Ureter (tissue), 1 donor: ENCODE measurements at regions not wholly inside any gene's neighbourhood (a gene's known extent, or its start where the extent isn't known, plus 50 kb on each side); places are given as distances from the start of the nearest gene placed in this dataset.

ENCODE experiments used
- DNase-seq: peaks from one replicate; pipeline ENCODE4 v3.0.0-alpha.2; 2020; ENCODE audit warnings: low spot score
- donor health status: DM: yes; HTN: yes; CAD: no.

DNA sequence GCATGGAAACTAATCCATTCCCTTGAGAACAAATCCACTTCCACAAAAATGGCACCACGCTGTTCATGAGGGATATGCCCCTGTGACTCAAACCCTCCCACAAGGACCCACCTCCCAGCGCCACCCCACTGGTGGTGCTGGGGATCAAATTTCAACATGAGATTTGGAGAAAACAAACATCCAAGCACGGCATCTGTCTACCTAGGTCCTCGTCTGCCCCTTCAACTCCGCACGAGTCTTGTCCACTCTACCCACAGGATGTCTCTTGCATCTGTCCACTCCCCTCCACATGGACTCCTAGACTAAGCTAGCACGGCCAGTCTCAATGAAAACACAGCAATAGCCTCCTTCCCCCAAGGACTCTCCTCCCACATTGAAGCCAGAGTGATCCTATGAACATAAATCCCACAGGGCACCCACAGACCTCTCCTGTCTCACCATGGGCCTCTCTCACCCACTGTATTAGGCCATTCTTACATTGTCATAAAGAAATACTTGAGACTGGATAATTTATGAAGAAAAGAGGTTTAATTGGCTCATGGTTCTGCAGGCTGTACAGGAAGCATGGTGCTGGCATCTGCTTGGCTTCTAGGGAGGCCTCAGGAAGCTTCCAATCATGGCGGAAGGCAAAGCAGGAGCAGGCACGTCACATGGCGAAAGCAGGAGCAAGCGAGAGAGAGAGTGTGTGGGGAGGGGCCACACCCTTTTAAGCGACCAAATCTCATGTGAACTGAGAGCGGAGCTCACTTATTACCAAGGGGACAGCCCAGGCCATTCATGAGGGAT, 101.4 kb downstream of the TOMM20 start:
- DNase-seq = no peak

DNA sequence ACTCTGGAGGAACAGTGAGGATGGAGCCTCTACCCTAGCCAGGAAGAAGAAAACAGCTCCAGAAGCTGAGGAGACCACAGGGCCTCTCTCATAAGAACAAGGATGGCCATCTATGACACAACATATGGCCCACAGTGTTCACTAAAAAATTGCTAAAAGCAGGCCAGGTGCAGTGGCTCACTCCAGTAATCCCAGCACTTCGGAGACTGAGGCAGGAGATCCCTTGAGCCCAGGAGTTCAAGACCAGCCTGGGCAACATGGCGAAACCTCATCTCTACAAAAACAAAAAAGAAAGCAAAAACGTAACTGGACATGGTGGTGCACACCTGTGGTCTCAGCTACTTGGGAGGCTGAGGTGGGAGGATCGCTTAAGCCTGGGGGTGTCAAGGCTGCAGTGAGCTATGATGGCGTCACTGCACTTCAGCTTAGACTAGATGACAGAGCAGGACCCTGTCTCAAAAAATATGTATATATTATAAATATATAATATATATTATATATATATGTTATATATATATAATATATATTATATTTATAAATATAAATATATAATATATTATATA, 103.1 kb downstream of the TOMM20 start:
- DNase-seq = no peak

DNA sequence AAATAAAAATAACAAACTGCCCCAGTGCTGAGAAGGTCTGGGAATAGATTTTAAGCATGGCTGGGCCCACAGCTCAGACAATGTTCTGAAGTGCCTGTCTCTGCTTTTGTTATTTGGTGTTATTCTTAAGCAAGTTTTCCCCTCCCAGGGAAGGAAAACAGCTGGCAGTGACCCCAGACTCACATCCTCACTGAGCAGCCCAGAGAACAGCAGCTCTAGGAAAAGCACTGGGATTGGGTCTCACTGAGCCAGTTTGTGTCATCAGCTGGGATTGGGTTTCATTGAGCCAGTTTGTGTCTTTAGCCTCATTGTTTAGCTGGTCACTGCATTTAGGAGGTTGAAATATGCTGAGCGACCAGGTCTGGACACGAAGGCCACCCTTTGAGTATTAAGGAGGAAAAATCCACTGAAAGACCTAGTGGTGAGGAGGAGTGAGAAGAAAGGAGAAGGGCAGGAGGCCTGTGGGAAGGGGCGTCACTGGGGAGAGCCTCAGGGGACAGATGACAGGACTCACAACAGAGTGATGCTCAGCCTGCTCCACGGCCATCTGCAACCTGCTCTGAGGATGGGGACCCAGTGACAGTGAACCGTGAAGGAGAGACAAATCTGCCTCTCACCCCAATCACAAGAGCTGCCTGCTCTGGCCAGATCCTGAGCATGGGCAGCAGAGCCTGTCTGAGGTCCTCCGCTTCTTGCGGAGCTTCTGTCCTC, 103.8 kb downstream of the TOMM20 start:
- no peak for DNase-seq

DNA sequence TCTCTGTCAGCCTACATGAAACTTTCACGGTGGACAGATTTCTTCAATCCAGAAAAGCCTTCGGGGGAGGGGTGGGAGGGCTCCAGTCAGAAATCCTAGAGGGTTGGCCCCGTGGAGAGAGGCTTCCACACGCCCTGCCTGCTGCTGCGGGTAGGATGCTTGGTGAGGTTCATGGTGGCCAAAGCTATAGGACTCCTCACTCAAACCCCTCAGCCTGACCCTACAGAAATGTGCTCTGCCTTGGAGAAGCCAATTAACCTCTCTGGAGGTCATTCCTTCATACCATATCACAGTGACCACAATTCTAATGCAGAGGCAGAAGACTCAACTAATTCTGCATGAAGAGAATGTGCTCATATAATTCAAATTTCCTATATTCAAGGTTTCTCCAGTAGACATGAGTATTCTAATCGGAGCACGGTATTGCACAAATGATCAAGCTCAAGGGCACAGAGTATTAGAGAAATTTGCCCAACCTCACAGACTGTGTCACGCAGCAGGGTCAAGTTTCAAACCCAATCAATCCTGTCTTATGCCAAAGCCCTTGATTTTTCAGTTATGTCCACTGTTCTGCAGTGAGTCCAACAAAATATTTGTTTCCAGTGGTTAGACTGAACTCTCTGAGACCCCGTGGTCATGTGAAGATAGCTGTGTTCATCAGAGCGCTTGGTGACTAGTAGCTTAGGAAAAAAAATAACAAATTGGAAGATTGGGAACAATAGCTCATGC, 104.8 kb downstream of the TOMM20 start:
- DNase-seq = no peak

DNA sequence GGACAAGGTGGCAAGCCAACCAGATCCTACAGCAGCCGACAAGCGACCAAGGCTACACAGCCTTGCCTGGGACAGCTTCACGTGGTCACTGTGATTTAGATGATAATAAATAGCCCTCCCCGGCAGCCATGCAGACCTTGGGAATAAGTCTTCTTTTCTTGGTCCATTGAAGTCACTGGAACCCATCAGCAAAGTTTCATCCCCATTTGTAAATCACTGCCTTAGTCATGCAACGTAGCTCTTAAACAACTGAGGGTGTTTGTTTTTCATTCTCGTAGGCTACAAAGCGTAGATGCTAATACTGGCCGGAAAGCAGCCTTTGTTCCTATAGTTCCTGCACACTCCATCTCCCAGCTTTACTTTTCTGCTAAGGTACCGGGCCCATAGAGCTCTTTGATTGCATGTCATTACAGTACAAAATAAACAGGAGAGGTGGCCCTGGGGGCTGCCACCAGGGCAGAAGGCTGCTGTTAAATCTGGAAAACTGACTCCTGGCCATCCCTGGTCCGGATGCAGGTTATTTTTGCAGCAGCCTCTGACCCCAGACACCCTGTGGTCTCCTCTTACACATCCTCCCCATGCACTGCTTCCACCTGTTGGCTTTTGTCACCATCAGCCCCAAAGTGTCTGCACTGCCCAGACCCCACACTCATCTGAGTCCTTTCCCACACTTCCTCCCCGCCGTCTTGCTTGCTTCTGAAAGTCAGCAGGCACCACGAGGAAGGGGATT, 105.5 kb downstream of the TOMM20 start:
- no peak for DNase-seq

DNA sequence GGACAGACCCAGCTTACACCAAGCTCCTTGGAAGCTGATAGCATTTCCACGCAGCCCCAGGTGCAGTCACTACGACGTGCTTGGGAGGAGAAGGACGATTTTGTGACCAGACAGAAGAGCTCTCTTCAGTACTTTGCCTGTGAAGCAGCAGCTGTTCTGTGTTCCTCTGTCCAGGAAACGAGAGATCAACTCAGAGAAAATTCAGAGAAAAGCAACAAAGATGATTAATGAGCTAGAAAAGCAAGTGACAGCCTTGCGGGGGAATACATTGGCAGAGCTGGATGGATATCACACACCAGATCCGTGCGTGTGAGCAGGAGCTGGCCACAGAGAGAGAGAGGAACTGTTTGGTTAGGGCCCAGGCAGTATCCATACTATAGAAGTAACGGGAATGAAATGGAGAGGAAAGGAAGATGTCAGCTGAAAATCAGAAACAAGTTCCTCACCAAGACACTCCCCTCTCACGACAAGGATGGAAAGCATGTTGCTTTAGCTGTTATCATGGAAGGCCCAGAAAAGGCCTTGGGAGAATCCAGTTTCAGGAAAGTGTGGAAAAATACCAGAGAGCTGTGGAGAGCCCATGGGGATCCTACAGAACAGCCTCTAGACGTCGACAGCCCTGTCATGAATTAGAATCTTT, 106.2 kb downstream of the TOMM20 start:
- DNase-seq = no peak

DNA sequence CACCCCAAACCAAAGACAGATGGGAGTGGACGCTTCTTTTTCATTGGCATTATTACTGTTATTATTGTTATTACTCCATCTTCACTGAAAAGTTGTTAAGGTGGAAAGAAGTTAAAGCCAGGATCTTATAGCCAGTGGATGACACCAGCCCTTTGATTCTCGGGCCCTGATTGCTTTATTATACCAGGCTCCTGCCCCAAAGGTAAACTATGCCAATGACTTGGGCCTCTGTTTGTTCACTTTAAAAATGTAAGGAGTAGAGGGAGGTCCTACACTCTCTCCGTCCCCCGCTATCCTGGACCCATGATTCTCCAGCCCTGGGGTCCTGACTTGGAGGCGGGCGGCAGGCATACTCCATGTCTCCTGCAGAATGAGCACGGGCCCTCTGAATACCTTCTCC, 106.8 kb downstream of the TOMM20 start:
- DNase-seq = no peak

DNA sequence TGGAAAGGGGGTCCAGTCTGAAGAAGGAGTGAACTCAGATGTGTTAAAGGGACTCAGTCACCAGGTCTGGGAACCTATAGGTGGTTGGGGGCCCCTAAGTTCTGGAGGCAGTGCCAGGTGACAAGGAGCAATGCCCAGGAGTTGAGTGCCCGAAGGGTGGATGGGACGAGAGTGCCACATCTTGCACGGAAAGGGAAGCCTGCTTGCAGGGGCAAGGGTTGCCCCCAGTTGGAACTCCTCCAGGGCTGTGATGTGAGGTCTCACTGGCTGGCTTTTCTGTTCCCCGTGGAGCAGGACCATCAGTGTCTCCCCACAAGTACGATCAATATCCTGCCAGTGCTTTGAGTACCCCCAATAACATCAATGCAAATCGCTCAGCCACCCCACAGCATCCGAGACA, 107.3 kb downstream of the TOMM20 start:
- no peak for DNase-seq

DNA sequence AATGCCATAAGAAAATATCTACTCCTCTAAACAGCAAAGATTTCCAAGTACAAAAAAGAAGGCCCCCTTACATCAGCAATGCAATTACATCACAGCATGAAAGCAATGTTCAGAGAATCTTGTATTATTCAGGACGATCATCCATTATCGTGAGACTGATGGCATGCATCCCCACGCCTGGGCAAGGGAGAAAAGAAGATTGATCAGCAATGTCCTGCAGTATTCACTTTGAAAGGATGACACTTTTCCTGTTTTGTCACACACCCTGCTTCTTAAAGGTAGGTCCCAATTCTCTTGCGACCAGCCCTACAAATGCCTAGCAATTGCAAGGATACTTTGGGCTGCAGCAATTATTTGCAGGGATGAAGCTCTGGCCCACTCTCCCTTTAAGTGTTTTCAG, 108.7 kb downstream of the TOMM20 start:
- peak; percentile 4 for DNase-seq

DNA sequence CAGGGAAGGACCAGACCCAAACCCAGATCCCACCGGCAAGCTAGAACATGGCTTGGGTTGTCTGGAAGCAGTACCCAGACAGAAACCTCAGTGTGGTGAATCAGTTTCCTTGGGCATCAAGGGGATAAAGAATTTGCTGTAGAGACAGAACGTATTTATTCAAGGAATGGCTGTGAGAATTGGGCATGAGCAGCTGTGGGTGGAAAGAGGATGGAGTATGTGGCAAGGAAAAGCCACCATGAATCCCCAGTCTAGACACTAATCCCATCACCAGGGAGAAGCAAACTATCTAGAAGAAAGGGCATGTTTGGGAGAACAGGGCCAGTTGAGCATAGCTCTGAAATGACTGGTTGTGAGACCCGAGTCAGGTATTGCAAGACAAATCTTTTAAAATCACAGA, 109.2 kb downstream of the TOMM20 start:
- DNase-seq = no peak

DNA sequence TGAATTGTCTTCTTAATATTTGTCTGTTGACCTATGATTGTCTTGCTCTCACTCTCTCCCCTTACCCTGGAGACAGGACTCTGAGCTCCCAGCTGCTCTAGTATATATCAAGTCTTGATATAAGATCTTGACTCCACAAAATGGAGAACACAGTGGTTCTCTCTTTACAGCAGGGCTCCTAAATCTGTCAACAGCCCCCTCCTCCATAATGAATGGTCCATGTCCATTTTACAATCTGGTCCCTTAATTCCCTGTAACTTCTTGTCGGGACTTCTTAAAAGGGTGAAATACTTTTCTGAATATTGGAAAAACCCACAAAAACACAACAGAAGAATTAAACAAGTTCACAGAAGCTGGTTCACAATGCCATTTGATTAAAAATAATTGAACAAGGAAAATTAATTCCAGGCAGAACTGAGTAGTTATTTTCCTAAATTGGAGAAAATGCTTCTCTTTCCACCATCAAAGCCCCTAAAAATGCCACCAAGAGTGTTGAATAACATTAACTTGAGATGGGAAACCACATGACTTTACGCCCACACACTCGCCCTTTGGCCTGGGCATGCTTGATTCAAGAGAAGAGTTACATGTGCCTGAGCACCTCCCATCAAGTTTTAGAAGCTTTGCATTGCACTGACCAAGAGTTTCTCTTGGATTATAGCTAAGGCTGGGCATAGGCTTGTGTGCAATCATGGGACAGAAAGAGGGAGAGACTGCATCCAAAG, 109.8 kb downstream of the TOMM20 start:
- peak; percentile 0 for DNase-seq

DNA sequence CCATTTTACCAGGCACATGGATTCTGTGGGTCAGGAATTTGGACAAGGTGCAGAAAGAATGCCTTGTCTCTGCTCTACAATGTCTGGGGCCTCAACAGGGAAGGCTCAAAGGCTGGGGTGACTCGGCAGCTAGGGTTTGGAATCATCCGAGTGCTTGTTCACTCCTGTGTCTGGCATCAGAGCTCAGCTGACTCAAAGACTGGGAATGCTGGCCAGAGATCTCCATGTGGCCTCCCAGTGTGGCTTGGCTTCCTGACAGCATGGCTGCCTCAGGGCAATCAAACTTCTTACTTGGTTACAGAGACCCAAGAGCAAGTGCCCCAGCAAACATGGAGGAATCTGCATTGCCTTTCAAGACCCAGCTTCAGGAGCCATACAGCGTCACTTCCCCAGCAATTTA, 110.5 kb downstream of the TOMM20 start:
- no peak for DNase-seq

DNA sequence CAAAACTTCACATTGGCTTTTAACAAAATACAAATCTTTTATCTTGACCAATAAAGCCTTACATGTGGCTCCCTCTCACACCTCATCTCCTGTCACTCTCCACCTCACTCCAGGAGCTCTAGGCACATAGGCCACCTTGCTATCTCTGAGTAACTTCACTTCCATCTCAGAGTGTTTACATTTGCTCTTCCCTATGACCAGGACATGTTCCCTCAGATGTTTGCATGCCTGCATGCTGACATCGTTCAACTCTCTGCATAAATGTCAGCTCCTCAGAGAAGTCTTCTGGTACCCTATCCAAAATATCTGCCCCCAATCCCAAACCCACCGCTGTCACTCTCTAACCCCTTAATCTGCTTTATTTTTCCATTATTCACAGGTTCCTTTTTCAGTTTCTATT, 110.9 kb downstream of the TOMM20 start:
- no peak for DNase-seq

DNA sequence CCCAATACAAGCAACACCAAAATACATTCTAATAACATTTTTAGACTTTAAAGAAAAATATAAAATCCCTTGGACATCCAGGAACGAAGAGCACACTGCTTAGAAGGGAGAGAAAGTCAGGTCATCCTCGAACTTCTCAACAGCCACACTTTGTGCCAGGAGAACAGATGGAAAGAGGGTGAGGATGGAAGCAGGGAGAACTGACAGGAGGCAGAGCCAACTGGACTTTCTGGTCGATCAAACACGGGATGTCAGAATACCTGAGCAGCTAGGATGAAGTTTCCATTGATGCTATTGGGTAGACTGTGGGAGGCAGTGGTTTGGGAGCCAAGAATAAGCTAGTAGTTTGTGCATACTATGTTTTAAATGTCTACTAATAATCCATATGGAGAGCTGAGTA, 111.4 kb downstream of the TOMM20 start:
- DNase-seq = no peak

DNA sequence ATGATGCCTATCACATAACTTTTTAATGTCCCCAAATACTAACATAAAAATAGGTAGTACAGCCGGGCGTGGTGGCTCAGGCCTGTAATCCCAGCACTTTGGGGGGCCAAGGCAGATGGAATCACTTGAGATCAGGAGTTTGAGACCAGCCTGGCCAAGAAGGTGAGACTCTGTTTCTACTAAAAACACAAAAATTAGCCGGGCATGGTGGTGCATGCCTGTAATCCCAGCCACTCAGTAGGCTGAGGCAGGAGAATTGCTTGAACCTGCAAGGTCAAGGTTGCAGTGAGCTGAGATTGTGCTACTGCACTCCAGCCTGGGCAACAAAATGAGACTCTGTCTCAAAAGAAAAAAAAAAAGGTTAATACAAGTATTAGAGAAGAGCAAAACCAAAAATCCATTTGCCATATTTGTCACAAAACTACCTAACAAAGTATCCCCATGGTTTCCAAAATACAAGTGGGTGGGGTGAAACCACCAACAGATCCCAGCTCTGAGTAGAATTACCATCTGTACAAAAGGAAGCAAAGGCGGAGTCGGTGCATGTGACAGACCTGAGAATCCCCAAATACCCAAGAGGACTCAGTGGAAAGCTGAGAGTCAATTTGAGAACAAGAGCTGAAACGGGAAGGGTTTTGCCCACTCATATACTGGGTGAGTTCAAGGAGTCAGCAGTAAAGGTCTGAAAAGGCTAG, 113.2 kb downstream of the TOMM20 start:
- DNase-seq = peak; percentile 26

DNA sequence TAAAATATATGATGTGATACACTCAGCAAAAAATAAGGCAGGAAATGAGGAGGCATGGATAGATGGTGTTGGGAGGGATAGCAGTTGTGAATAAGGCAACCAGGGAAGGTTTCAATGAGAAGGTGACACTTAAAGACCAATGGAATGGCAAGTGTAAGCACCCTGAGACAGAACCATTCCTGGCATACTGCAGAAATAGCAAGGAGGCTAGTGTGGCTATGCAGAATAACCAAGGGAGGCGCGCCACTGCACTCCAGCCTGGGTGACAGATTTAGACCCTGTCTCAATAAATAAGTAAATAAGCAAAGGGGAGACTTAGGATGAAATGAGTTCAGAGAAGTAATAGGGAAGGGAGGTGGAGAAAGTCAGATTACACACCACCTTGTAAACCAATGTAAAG, 113.9 kb downstream of the TOMM20 start:
- DNase-seq = no peak

DNA sequence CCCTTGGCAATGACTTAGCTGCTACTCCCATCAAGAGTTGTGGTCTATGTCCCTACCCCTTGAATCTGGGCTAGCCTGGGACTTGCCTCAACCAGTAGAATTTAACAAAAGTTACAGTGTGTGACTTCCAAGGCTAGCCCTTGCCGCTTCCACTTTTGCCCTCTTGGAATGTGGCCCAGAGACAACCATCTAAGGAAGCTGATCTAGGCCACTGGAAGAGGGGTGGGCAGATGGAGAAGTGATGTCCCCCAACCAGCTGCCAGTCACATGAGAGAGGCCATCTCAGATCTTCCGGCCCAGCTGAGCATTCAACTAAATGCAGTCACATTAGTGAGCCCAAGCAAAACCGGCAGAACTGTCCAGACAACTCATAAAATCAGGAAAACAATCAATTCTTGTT, 115.1 kb downstream of the TOMM20 start:
- no peak for DNase-seq

DNA sequence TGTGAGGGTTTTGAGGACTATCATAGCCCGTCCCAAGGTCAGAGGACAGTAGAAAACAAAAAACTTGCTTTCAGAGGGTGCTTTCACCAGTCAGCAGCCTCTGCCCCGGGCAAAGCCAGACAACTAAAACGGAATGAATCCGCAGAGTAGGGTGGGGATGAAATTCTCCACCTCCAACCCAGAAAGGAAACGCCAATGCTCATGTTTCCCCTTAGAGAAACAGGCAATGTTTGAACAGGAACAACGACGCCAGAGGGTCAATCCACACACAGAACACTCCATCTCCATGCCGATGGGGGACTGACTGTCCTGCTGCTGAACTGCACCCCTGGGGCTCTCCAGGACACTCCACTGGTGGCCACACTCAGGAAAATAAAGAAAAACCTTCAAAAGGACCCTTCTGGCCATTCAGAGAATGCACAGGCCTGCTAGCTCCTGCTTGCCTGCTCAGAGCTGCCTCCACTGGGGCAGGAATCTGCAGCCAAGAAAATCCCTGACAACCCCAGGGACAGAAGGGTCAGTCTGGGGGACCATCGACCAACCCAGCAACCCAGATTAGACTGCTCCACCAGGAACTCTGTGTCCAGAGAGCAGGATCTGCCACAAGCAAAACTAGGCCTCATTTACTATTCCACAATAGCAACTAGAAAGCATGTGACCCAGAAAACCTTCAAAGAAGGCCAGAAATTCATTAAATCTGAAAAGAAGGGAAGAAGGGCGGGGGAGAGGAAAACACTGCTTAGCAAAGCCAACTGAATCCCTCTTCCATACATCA, 116.0 kb downstream of the TOMM20 start:
- DNase-seq = no peak
